ENCODE measurements at regions not wholly inside any gene's neighbourhood (a gene's known extent, or its start where the extent isn't known, plus 50 kb on each side); places are given as distances from the start of the nearest gene placed in this dataset.

GRCh38 chr18:22309191-22309590 is 108.5 kb downstream of the CTAGE1 start:
- TF ChIP-seq POLR2A (IDR thresholded peaks at IDR 0.05) (no peak), CTCF (IDR thresholded peaks at IDR 0.05) (no peak), POLR2AphosphoS5 (IDR thresholded peaks at IDR 0.05) (no peak)

Measured in prostate gland (tissue), 2 donors.